B cell (primary cell): ENCODE measurements at regions not wholly inside any gene's neighbourhood (a gene's known extent, or its start where the extent isn't known, plus 50 kb on each side); places are given as distances from the start of the nearest gene placed in this dataset.

Experiments used
- ATAC-seq: fragments of 200-7000 bp; cut with Tn5 transposase; one replicate; pipeline ENCODE4 v1.10.0; 2021; ENCODE audit warnings: low read depth, mild to moderate bottlenecking, moderate number of reproducible peaks, moderate library complexity
- CTCF ChIA-PET: fragments of 350-600 bp; sonication (Branson Sonifier 250); formaldehyde crosslinking; loops from one replicate; lab custom pipeline; 2021; ENCODE audit warnings: antibody characterized with exemption, inconsistent platforms; lab: Charles Lee
- POLR2A ChIA-PET: fragments of 350-600 bp; sonication (Branson Sonifier 250); formaldehyde crosslinking; loops from one replicate; lab custom pipeline; 2021; ENCODE audit warnings: antibody characterized with exemption; lab: Charles Lee
- DNase-seq: peaks from one replicate; pipeline ENCODE4 v3.0.0; 2013
- H2AFZ ChIP-seq: 2 replicates; pipeline ENCODE4 v1.6.1; 2012; ENCODE audit warnings: mild to moderate bottlenecking, low read depth, low read length; ENCODE audit not compliant: insufficient read depth, poor library complexity, severe bottlenecking
- H3K27ac ChIP-seq, 2 donors: 1 replicate in 1 of 2; 2 replicates in 1 of 2; pipeline ENCODE4 v1.5.1; 2012 to 2013; ENCODE audit warnings: low read length in 2 of 2, mild to moderate bottlenecking in 2 of 2, moderate library complexity in 1 of 2
- H3K27me3 ChIP-seq, 4 experiments: fragments of 200-600 bp in 1 of 4; sonication (generic) in 1 of 4; replicated peaks in 1 of 4; 1 replicate in 2 of 4; 2 replicates in 2 of 4; pipeline versions ENCODE4 v1.6.1 to v1.7.0; 2013 to 2016; ENCODE audit warnings: low read length in 3 of 4, mild to moderate bottlenecking in 2 of 4, mixed read lengths in 1 of 4, moderate library complexity in 1 of 4; ENCODE audit not compliant: insufficient read depth in 4 of 4, control insufficient read depth in 3 of 4; ENCODE audit errors: control extremely low read depth in 1 of 4
- H3K36me3 ChIP-seq, 2 experiments: replicated peaks in 1 of 2; 1 replicate in 1 of 2; 2 replicates in 1 of 2; pipeline versions ENCODE4 v1.6.1 to v1.7.1; 2013; ENCODE audit warnings: low read length in 1 of 2; ENCODE audit not compliant: insufficient read depth in 2 of 2, control insufficient read depth in 1 of 2; ENCODE audit errors: control extremely low read depth in 1 of 2, extremely low read depth in 1 of 2
- H3K4me1 ChIP-seq, 2 donors: fragments of 200-600 bp in 1 of 2; sonication (generic) in 1 of 2; 1 replicate in 1 of 2; 2 replicates in 1 of 2; pipeline versions ENCODE4 v1.5.1 to v1.6.1; 2013 to 2017; ENCODE audit warnings: low read length in 2 of 2; ENCODE audit not compliant: control insufficient read depth in 2 of 2, insufficient read depth in 2 of 2
- H3K4me2 ChIP-seq: replicated peaks from 2 replicates; pipeline ENCODE3; 2012; ENCODE audit warnings: mild to moderate bottlenecking, low read depth, low read length; ENCODE audit not compliant: poor library complexity, severe bottlenecking
- H3K4me3 ChIP-seq, 5 experiments: fragments of 200-600 bp in 1 of 5; sonication (generic) in 1 of 5; 1 replicate in 3 of 5; 2 replicates in 2 of 5; pipeline versions ENCODE4 v1.5.1 to v1.7.0; 2011 to 2016; ENCODE audit warnings: low read length in 4 of 5, mild to moderate bottlenecking in 4 of 5, low read depth in 2 of 5, control low read depth in 1 of 5, moderate library complexity in 1 of 5; ENCODE audit not compliant: insufficient read depth in 1 of 5; ENCODE audit errors: control extremely low read depth in 1 of 5, extremely low read depth in 1 of 5
- H3K79me2 ChIP-seq: fragments of 200-600 bp; sonication (generic); one replicate; pipeline ENCODE4 v1.6.0; 2016; ENCODE audit warnings: low read length; ENCODE audit not compliant: control insufficient read depth, insufficient read depth
- H3K9ac ChIP-seq: fragments of 200-600 bp; sonication (generic); 2 replicates; pipeline ENCODE4 v1.6.1; 2017; ENCODE audit warnings: mild to moderate bottlenecking, low read length, moderate library complexity
- H3K9me3 ChIP-seq, 3 donors: one replicate each; pipeline versions ENCODE4 v1.6.1 to v1.7.1; 2013; ENCODE audit warnings: low read length in 2 of 3; ENCODE audit not compliant: control insufficient read depth in 2 of 3, insufficient read depth in 1 of 3; ENCODE audit errors: control extremely low read depth in 1 of 3
- H4K20me1 ChIP-seq: 2 replicates; pipeline ENCODE4 v1.6.0; 2012; ENCODE audit warnings: mild to moderate bottlenecking, low read length; ENCODE audit not compliant: insufficient read depth, control insufficient read depth, poor library complexity, severe bottlenecking
- H3K27ac Mint-ChIP-seq: one replicate; pipeline ENCODE4 v1.8.0; 2021; ENCODE audit warnings: mixed read lengths
- H3K27me3 Mint-ChIP-seq: one replicate; pipeline ENCODE4 v1.8.0; 2021; ENCODE audit warnings: mixed read lengths
- H3K4me1 Mint-ChIP-seq: one replicate; pipeline ENCODE4 v1.8.0; 2021; ENCODE audit warnings: mixed read lengths
- H3K4me3 Mint-ChIP-seq: one replicate; pipeline ENCODE4 v1.8.0; 2021; ENCODE audit warnings: mixed read lengths
- H3K9me3 Mint-ChIP-seq: one replicate; pipeline ENCODE4 v1.8.0; 2022; ENCODE audit warnings: mixed read lengths; ENCODE audit not compliant: insufficient read depth
- CTCF ChIP-seq: fragments of 200-600 bp; IDR thresholded peaks from one replicate; pipeline ENCODE4 v1.8.0; 2022; ENCODE audit warnings: antibody characterized with exemption, mild to moderate bottlenecking
- EZH2 ChIP-seq: IDR thresholded peaks from 2 replicates; pipeline ENCODE4 v1.6.1; 2012; ENCODE audit warnings: borderline replicate concordance, low read depth, mild to moderate bottlenecking, moderate library complexity, low read length; ENCODE audit not compliant: insufficient read depth, poor library complexity, severe bottlenecking
- WGBS: methylation state at CpG from one replicate; pipeline ENCODE4 v1.1.5; 2013; ENCODE audit warnings: missing lambda C conversion rate; ENCODE audit not compliant: insufficient coverage; 5-methylcytosine and 5-hydroxymethylcytosine counted together
- intact Hi-C: fragments of 100-400 bp; cut with micrococcal nuclease; formaldehyde crosslinking; loops from one replicate; pipeline ENCODE4 v1.10.0; 2022

DNA sequence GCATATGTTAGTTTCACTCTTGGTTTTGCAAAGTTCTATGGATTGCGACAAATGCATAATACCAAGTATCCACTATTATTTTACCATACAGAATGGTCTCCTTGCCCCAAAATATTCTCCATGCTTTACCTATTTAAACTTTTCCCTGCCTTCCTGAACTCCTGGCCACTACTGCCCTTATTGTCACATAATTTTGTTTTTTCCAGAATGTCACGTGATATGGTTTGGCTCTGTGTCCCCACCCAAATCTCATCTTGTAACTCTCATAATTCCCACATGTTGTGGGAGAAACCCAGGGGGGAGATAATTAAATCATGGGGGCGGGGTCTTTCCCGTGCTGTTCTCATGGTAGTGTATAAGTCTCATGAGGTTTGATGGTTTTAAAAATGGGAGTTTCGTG, 760.0 kb downstream of the METTL4 start:
- no peak for ATAC-seq
- no peaks in the 10 kb centered on the region for H3K9me3 ChIP-seq
- no peak for DNase-seq
- no peak overlapping the region for H3K4me2 ChIP-seq
- intact Hi-C loops: no loop called here
- no peaks in the 10 kb centered on the region for H3K27me3 ChIP-seq
- no peak overlapping the region for H2AFZ ChIP-seq
- H3K9me3 Mint-ChIP-seq: no peaks in the 10 kb centered on the region
- ChIA-PET CTCF (no interaction called here), POLR2A (no interaction called here)
- no peaks in the 10 kb centered on the region for H3K4me1 Mint-ChIP-seq
- H3K27me3 Mint-ChIP-seq: no peaks in the 10 kb centered on the region
- no peaks in the 10 kb centered on the region for H3K36me3 ChIP-seq
- 79% methylated on average over 3 of the region's 5 CpGs for WGBS
- no peak overlapping the region for H3K9ac ChIP-seq
- no peak overlapping the region for H3K27ac ChIP-seq
- H3K4me3 ChIP-seq: no peak overlapping the region
- H3K27ac Mint-ChIP-seq: no peak overlapping the region
- H4K20me1 ChIP-seq: no peaks in the 10 kb centered on the region
- H3K79me2 ChIP-seq: no peaks in the 10 kb centered on the region
- no peaks in the 10 kb centered on the region for H3K4me1 ChIP-seq
- H3K4me3 Mint-ChIP-seq: no peak overlapping the region
- TF ChIP-seq EZH2: no peak
- no peak for TF ChIP-seq CTCF

DNA sequence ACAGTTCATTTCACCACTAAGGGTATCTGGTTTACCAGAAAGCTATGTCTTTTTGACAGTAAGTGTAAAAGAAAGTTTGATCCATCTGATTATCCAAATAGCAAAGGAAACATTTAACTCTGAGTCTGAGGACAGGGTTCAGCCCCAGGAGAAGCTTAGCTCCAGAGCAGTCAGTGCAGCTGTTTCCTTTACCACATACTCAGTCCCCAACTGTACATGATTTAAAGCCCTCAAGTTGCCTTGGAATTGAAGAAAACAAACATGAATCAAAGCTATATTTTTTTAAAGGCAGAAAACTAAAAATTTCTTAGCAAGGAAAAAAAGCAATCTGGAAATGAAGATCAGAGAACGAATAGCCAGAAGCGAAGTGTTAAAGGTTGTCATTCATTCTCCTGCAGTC, 746.0 kb downstream of the METTL4 start:
- H3K9me3 ChIP-seq: no peaks in the 10 kb centered on the region

More for the DNA sequence above, 746.0 kb downstream of the METTL4 start:
- H3K27me3 Mint-ChIP-seq: no peaks in the 10 kb centered on the region
- Histone ChIP-seq H3K4me3 (no peak overlapping the region), H3K36me3 (no peaks in the 10 kb centered on the region), H3K79me2 (no peaks in the 10 kb centered on the region), H3K4me1 (no peaks in the 10 kb centered on the region), H3K27me3 (no peaks in the 10 kb centered on the region), H4K20me1 (no peaks in the 10 kb centered on the region), H2AFZ (no peak overlapping the region), H3K9ac (no peak overlapping the region), H3K27ac (no peak overlapping the region), H3K4me2 (no peak overlapping the region)
- DNase-seq: no peak
- POLR2A ChIA-PET: no interaction called here
- CTCF ChIA-PET: no interaction called here
- no peaks in the 10 kb centered on the region for H3K9me3 Mint-ChIP-seq
- H3K27ac Mint-ChIP-seq: no peak overlapping the region
- H3K4me3 Mint-ChIP-seq: no peak overlapping the region
- H3K4me1 Mint-ChIP-seq: no peaks in the 10 kb centered on the region
- intact Hi-C loops: no loop called here
- TF ChIP-seq EZH2 (no peak), CTCF (no peak)
- WGBS: 40% methylated on average over 1 of the region's 2 CpGs
- ATAC-seq: no peak
